HL-60 (cell line): ENCODE measurements at regions not wholly inside any gene's neighbourhood (a gene's known extent, or its start where the extent isn't known, plus 50 kb on each side); places are given as distances from the start of the nearest gene placed in this dataset.

Experiments
- DNase-seq, 2 experiments: peaks; one replicate each; pipeline ENCODE4 v3.0.0-alpha.2; 2010 to 2020; ENCODE audit warnings: low read depth in 1 of 2, low spot score in 1 of 2
- H3K27ac ChIP-seq: fragments of 250-450 bp; sonication (Bioruptor Pico); replicated peaks from 2 replicates; pipeline ENCODE4 v1.5.1; 2020; ENCODE audit warnings: mild to moderate bottlenecking, moderate library complexity
- H3K27me3 ChIP-seq: fragments of 250-450 bp; sonication (Bioruptor Pico); 2 replicates; pipeline ENCODE4 v1.5.1; 2021; ENCODE audit warnings: mild to moderate bottlenecking, moderate library complexity; ENCODE audit not compliant: insufficient read depth, poor library complexity, severe bottlenecking
- H3K4me3 ChIP-seq: replicated peaks from 2 replicates; pipeline ENCODE4 v1.5.1; 2011; ENCODE audit warnings: mild to moderate bottlenecking, control low read depth, low read length; ENCODE audit not compliant: insufficient read depth
- CTCF ChIP-seq: IDR thresholded peaks from one replicate; pipeline ENCODE4 v1.5.1; 2011; ENCODE audit warnings: low read length, control low read depth, inconsistent platforms; ENCODE audit not compliant: insufficient read depth
- GABPA ChIP-seq: IDR thresholded peaks from 2 replicates; pipeline ENCODE4 v1.6.1; 2012; ENCODE audit warnings: low read depth
- POLR2AphosphoS5 ChIP-seq: IDR thresholded peaks from 2 replicates; pipeline ENCODE4 v1.6.1; 2012; ENCODE audit warnings: low read depth
- REST ChIP-seq: IDR thresholded peaks from 2 replicates; pipeline ENCODE4 v1.6.1; 2012; ENCODE audit warnings: low read depth; ENCODE audit not compliant: insufficient replicate concordance
- SPI1 ChIP-seq: IDR thresholded peaks from 2 replicates; pipeline ENCODE4 v1.6.1; 2012; ENCODE audit warnings: low read depth, mild to moderate bottlenecking, borderline replicate concordance

GRCh38 chr17:79324194-79324593 is 249.6 kb downstream of the ENGASE start:
- DNase-seq, result no peak
- no peak for TF ChIP-seq GABPA

GRCh38 chr17:79323566-79323965 is 248.9 kb downstream of the ENGASE start:
- H3K27me3 ChIP-seq, result no peaks in the 10 kb centered on the region
- no peak for DNase-seq
- TF ChIP-seq SPI1 (no peak), POLR2AphosphoS5 (no peak), REST (no peak), CTCF (no peak), GABPA (no peak)
- no peak overlapping the region for H3K27ac ChIP-seq
- H3K4me3 ChIP-seq, result no peak overlapping the region

More at GRCh38 chr17:79324194-79324593, 249.6 kb downstream of the ENGASE start:
- Histone ChIP-seq H3K4me3 (no peak overlapping the region), H3K27ac (no peak overlapping the region), H3K27me3 (no peaks in the 10 kb centered on the region)

- TF ChIP-seq POLR2AphosphoS5 (no peak), GABPA (no peak), CTCF (no peak), REST (no peak), SPI1 (no peak)
- Histone ChIP-seq H3K27me3 (no peaks in the 10 kb centered on the region), H3K27ac (no peak overlapping the region), H3K4me3 (no peak overlapping the region)
- DNase-seq, result no peak
Observed at GRCh38 chr17:79322211-79323123, 247.8 kb downstream of the ENGASE start.

GRCh38 chr17:79320331-79320730 is 245.7 kb downstream of the ENGASE start:
- Histone ChIP-seq H3K4me3 (no peak overlapping the region), H3K27me3 (peaks cover 6% of the 10 kb centered on the region), H3K27ac (no peak overlapping the region)
- DNase-seq, result no peak
- TF ChIP-seq REST, result no peak
- no peak for TF ChIP-seq CTCF
